ENCODE measurements at regions not wholly inside any gene's neighbourhood (a gene's known extent, or its start where the extent isn't known, plus 50 kb on each side); places are given as distances from the start of the nearest gene placed in this dataset.

DNA sequence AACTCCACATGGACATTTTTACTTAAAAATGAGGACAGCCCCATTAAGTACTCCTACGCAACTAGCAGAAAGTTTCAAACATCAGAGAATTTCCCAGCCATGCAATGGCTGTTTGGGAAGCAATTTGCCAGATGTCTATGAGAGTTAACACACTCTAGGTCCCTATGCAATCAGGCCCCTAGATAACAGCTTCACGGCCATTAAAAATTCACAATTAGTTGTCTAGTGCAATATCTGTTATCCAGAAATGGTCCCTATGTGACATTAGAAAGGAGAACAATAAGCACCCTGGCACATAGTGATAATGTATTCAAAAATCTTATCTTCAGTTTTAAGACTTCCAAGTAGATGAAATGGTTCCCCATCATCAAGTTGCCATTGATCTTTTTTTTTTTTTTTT is 174.3 kb upstream of the NRSN1 start:
- no peaks in the 10 kb centered on the region for H4K20me1 ChIP-seq (ENCODE audit: control insufficient read depth, insufficient read depth, insufficient read length)
- H4K8ac ChIP-seq (replicated peaks; ENCODE audit: insufficient read length, low read depth, low read length): no peak overlapping the region
- no peak overlapping the region for H2BK15ac ChIP-seq (ENCODE audit: low read depth, low read length)
- H4K5ac ChIP-seq (ENCODE audit: insufficient read length, low read depth, low read length): no peak overlapping the region
- no peaks in the 10 kb centered on the region for H3K79me1 ChIP-seq (ENCODE audit: insufficient read depth, low read depth, low read length, poor library complexity, severe bottlenecking)
- no peak overlapping the region for H3K56ac ChIP-seq (ENCODE audit: insufficient read length, low read depth, low read length)
- H3K4me1 Mint-ChIP-seq: peaks cover 8 to 12% of the 10 kb centered on the region in 2 experiments
- H3K9me3 Mint-ChIP-seq: no peaks in the 10 kb centered on the region
- no peak overlapping the region for H3K14ac ChIP-seq (ENCODE audit: insufficient read depth, low read length)
- H3K23ac ChIP-seq (ENCODE audit: insufficient read length, low read depth, low read length): no peak overlapping the region
- no peak overlapping the region for H3K9ac ChIP-seq (ENCODE audit: extremely low read depth, insufficient read length, low read length)
- H2BK5ac ChIP-seq (ENCODE audit: insufficient read length, low read length): no peak overlapping the region
- WGBS (ENCODE audit: extremely low coverage, insufficient read length, low lambda C conversion rate): no CpG with 5 or more reads among the region's 2 CpGs
- DNase-seq: no peak
- no peak overlapping the region for H3K18ac ChIP-seq (ENCODE audit: insufficient read length, low read depth, low read length)
- H3T11ph ChIP-seq (ENCODE audit: low read length): no peak overlapping the region
- no peaks in the 10 kb centered on the region for H3K27me3 ChIP-seq (ENCODE audit: insufficient read depth, low read length)
- H2BK120ac ChIP-seq (ENCODE audit: low read depth, low read length, poor library complexity, severe bottlenecking): no peak overlapping the region
- H2AFZ ChIP-seq (ENCODE audit: low read length): no peak overlapping the region
- no peaks in the 10 kb centered on the region for H3K4me1 ChIP-seq (ENCODE audit: insufficient read depth, low read length)
- no peak overlapping the region for H2AK5ac ChIP-seq (ENCODE audit: insufficient read length, low read length)
- no peaks in the 10 kb centered on the region for H3K23me2 ChIP-seq (ENCODE audit: insufficient read length, low read depth, low read length, poor library complexity, severe bottlenecking)
- no peak overlapping the region for H4K91ac ChIP-seq (ENCODE audit: insufficient read length, low read depth, low read length)
- H3K27ac ChIP-seq (ENCODE audit: insufficient read length, low read depth, low read length): no peak overlapping the region
- no peak overlapping the region for H3K4me3 Mint-ChIP-seq
- H3K79me2 ChIP-seq (ENCODE audit: insufficient read depth, low read length): no peaks in the 10 kb centered on the region
- H2BK12ac ChIP-seq (ENCODE audit: insufficient read length, low read depth, low read length): no peak overlapping the region
- no peak overlapping the region for H3K27ac Mint-ChIP-seq
- no peak overlapping the region for H3K4me2 ChIP-seq (ENCODE audit: insufficient read depth, insufficient read length, low read length)
- no peaks in the 10 kb centered on the region for H3K9me3 ChIP-seq (ENCODE audit: control insufficient read depth, low read depth, low read length)
- no peak for TF ChIP-seq CTCF (conservative IDR thresholded peaks at IDR 0.05)
- no peaks in the 10 kb centered on the region for H3K27me3 Mint-ChIP-seq (ENCODE audit: low read depth)
- no peak overlapping the region for H3K4ac ChIP-seq (ENCODE audit: low read depth, low read length)
- H3K36me3 Mint-ChIP-seq (ENCODE audit: insufficient read depth in 1 of 3, low read depth in 3 of 3): no peaks in the 10 kb centered on the region
- H2BK20ac ChIP-seq (ENCODE audit: low read depth, low read length, poor library complexity, severe bottlenecking): no peak overlapping the region
